Hematopoietic multipotent progenitor cell treated with erythropoietin and hydrocortisone succinate and interleukin-3 and kit ligand, for 17 days (in vitro differentiated cells): ENCODE measurements at regions not wholly inside any gene's neighbourhood (a gene's known extent, or its start where the extent isn't known, plus 50 kb on each side); places are given as distances from the start of the nearest gene placed in this dataset.

Experiments
- DNase-seq: peaks from one replicate; pipeline ENCODE4 v3.0.0-alpha.2; 2015; ENCODE audit warnings: low spot score

DNA sequence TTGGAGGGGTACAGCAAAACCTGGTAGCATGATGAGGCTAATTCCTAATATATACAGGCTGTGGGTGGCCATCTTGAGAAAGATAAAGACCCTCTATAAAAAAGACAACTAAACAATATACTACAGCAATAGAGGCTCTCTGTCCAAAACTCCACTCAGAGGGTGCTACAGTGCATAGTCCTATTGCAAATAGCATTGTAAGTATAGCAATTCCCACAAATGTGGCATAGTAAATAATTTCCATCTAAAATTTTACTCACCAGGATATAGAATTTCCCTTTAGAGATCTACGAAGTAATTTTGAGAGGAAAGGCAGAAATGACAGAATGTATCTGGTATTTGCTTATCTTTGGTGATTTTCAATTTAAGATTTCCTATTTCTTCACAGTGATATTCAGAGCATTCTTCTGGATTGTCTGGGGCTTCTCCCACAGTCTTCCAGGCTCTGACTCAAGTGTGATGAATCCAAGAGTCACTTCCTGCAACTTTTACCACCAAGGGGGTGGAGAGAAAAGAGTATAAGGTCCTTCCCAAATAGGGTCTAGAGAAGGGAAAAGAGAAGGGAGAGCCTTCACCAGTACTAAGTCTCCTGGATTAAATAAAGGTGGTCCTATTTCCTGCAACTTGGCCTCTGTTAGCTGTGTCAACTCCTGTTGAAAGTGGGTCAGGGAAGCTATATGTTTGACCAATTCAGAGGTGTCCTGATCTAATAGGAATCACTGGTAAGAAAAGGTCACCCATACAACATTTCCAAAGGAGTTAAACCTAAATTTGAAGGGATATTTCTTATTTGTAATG lies 1054.7 kb upstream of the CNTN5 start:
- no peak for DNase-seq

DNA sequence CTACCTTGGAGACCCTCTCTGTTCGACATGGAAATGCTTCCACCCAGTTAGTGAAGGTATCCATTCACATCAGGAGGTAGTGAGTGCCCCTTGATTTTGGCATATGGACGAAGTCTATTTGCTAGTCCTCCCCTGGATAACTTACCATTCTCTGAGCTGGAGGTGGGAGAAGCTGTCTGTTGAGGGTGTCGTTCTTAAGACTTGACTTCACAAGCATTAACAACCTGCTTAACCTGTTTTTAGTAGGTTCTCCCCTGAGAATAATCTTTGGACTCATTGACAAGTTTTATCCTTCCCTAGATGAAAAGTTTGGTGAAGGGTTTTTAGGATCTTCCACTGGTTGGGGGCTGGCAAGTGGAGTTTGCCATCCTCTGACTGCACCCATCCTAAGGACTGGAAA lies 1053.8 kb upstream of the CNTN5 start:
- DNase-seq, result no peak

DNA sequence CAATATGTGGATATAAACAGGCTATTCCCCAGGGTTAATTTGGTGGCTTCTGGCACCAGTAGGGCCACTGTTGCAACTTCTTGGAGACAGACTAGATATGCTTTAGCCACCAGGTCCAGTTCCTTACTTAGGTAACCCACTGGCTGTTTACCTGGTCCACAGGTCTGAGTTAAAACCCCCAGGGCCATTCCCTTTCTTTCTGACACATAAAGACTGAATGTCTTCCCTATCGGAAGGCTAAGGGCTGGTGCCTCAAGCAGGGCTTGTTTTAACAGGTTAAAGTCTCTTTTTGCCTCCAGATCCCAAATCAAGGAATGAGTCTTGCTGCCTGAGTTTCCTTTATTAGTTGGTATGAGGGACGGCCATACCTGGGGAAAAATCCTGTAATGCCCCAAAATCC lies 1052.7 kb upstream of the CNTN5 start:
- no peak for DNase-seq

DNA sequence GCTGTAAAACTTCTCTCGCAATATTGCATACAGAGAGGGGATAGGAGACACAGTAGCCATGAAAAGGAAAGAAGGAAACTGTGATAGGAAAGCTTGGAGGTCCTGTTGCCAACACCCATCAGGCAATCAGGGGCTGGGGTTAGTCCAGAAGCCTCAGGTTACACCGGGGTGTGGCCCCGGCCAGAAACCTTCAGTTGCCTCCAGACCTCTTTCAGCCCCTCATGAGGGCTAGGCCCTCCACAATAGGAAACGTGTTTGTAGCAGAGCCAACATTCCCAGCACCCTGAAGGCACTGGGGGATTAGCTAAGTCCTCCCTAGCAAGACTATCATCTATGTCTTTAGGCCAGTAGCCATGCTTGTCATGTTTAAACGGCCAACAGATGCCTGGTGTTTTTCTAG lies 1048.0 kb upstream of the CNTN5 start:
- DNase-seq, result no peak

DNA sequence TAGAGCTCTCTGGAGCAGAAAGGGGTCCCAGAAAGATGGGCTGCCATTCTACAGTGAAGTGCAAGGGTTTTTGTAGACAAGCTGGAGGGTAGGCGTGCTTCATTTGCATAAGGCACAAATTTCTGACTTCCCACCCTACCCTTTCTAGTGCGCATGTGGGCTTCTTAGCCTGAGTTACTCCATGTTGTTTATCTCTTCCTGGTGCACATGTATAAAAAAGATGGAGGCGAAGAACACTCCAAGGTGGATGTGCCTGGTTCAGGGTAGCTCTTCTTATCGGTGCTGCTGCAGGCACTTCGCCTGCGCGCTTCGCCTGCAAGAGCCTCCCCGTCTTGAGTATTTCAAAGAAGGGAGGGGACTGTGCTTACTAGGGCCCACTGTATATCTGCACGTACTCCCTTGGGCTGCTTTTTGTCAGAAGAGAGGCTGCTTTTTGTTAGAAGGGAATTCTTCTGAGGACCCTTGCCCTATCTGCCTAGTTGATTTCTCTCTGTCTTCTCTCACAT lies 1047.3 kb upstream of the CNTN5 start:
- no peak for DNase-seq

DNA sequence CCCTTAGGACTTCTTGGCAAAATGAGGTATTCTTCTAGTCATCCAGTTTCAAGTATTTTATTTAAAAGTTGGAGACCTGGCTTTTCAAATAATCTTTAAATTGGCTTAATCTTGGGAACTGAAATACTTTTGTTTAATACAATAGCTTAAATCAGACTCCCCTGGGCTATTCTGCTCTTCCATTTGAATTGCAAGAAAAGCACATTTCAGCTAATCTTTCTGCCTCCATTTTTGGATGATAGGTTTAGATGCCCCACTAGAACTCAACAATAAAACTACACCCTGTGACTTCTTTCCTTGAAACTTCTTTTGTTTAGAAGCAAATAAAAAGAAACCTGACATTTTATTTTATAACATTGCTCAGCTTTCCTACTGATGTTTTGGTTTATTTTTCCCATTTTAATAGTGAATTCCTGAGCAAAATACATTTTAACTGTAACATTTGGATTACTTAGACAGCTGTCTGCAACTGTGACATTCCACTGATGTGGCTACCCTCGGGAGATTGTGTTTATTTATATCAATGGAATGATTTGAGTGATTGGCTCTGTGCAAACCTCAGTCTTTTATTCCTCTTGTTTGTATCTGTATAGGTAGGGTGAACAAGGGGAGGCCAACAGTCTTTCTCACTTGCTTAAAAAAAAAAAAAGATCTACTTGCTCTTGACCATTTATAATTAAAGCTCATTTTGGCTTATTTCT lies 1045.8 kb upstream of the CNTN5 start:
- DNase-seq, result no peak

DNA sequence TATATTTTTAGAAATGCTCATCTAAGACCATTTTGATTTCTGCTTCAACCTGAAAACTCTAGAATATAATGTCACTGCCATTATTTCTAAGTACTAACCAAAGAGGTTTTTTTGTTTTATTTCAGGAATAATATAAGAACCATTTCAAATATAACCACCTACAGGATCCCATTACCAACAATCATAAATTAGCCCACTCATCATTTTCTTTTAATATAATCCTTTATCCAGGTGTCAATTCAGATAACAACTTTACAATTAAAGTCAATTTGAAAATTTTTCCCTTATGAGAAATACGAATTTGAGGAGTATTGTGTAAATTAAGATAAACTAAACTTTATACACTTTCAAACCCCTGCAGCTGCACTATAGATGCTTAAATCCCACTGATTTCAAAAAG lies 1043.0 kb upstream of the CNTN5 start:
- no peak for DNase-seq

DNA sequence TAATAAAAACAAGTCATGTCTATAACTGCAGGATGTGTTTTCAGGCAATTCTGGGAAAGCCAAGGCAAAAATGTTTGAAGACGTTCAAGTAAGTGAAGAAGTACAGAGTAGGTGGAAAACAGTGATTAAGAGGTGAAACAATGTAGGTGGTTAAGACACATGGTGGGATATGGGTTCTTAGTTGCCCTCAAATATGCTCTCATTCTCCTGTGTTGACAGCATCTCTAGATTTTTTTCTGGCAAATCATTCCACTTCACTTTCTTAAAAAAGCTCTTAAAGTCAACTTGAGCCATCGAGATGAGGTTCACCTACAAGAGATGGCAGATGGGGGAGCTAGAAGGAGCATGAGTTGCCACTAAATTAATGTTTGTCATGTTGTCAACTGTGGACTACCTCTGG lies 1041.0 kb upstream of the CNTN5 start:
- no peak for DNase-seq

DNA sequence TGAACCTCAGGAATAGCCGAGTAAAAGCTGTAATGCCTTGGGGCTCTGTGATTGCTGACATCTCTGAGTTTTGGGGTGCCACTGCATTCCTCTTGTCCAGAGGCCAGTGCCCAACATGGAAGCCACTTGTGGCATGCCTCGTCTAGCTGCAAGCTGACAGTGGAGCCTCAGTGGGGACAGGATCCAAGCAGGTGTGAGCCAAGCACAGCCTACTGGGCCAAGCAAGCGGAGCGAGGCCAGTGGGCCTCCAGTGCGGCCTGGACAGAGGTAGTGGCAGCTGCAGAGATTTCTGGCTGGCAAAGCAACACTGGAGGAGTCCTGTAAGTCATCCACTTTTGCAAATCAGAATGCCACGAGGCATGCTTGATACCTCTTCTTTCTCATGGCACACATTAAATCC lies 1038.2 kb upstream of the CNTN5 start:
- no peak for DNase-seq

DNA sequence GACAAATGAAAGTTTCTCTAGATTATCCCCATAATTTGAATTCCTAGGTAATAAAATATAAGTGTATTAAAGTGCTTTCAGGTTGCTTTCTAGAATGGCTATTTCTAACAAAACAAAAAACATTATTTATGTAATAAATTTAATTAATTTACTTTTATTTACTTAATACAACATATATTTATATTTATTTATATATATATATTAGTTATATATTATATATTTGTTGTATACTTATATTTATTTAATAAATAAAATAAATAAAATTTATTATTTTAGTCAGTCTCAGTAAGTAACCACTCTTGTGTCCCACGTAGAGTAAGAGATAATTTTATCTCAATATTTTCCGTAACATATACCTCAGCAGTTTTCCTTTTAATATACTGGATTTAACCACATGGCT lies 1031.6 kb upstream of the CNTN5 start:
- DNase-seq, result no peak

DNA sequence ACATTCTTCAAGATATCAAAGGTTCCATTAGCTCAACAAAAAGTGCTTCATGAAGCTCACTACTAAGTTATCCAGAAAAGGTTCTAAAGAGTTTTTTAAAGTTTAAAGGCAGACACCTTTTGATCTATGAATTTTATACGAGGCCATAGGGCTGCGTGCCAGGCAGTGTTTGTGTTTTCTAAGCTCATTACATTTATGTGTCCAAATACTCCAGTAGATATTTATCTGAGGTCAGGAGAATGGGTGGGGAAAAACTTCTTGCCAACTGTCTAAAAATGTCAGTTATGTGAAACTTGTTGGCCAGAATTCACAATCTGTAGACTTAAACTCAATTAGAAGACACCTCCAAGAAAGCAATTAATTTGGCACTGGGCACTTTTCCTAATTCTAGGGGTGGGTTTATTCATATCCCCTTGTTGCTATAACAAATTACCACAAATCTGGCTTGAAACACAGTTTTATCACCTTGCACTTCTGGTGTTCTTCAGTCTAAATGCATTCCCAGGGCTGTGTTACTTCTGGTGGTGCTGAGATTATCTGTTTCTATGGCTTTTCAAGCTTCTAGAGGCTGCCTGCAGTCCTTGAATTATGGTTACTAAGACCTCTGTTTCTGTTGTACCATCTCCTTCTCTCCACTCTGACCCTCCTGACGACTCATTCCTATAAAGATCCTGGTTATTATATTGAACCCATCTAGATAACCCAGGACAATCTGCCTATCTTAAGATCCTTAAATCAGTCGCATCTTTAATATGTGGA lies 1030.4 kb upstream of the CNTN5 start:
- no peak for DNase-seq

DNA sequence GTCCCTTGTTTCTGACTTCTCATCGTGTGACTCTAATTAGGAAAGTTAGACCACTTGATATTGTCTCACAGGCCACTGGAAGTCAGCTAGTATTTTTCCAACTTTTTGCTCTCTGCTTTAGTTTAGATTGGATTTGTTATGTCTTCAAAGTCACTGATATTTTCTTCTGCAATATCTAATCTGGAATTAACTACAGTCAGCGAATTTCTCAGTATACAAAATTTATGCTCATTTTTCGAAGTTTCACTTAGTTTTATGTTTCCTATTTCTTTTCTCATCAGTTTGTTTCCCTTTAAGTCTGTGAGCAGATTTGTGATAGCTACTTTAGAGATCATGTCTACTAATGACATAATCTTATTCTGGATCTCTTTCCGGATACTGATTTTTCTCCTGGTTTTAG lies 1027.2 kb upstream of the CNTN5 start:
- DNase-seq, result no peak

DNA sequence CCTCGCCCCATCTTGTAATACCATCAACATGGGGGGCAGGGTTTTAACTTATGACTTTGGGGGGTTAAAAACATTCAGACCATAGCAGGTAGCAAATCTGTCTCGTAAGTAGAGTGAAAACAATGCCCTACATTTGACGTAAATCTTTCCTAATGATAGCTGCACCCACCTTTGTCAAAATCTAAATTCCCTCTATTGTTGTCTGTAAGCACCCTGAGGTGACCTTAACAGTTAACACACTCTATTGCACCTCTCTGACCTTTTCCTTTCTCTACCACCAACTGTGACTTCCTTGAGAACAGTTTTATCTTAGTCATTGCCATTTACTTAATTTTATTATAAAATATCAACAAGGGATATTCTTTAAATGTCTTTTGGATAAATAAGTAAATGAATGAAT lies 1024.9 kb upstream of the CNTN5 start:
- DNase-seq, result no peak

DNA sequence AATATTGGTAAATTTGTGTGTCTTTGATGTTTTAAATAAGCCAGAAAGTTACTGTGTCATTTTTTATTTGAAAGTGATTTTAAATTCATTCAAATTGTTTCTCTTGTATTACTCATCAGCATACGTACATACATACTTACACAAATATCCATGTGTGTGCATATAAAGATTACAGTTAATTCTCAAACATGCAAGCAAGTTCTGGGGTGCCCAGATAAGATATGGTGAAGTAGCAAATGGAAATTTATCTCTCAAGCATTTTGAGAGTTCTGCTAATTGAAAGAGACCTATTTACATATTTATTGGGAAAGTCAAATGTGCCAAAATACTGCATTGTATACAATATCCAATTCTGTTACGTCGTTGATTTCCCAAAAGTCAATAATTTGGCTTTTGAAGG lies 1024.0 kb upstream of the CNTN5 start:
- peak; percentile 9 for DNase-seq

DNA sequence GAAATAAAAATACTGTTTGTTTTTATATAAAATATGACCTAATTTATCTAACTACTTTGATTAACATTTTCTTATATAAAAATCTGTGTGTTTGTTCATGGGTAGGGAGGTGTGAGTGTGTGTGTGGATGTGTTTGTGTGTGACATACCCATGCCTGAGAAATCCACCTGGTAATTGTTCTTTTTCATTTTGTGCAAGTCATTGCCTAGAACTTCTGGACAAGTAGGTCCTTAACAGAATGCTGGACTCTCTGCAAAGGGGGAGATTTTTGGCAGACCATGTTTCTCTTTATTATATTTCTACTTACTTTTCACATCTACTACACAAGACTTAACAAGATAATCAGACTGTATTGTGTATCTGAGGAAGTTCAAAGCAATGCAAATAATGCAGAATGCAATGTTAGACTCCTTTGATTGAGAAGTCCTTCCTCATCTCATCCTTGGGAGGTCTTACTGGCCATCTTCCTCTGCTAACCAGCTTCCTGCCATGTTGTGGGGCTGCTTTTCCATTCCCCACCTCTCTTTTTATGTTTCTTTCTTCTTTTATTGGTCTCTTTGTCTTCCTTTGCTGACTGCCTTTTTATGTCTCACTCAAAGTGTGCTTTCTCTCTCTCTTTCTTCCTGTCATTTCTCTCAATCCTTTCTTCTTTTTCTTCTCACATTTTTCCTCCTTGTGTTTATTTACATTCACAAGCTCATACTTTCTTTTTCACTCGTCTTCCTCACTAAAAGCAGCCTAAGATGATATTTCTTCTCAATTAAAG lies 1017.0 kb upstream of the CNTN5 start:
- no peak for DNase-seq

DNA sequence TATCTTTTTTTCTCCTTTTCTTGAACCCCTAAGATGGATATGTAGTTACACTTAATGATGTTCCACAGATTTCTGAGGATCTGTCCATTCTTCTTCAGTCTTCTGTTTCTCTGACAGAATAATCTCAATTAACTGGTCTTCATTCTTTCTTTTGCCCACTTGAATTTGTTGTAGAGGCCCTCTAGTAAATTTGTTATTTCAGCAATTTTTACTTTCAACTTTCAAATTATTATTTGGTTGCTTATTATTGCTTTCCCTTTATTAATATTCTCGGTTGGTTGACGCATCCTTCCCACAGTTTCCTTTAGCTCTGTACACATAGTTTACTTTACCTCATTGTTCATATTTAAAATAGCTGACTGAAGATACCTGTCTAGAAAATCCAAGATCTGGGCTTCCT lies 1013.7 kb upstream of the CNTN5 start:
- no peak for DNase-seq

DNA sequence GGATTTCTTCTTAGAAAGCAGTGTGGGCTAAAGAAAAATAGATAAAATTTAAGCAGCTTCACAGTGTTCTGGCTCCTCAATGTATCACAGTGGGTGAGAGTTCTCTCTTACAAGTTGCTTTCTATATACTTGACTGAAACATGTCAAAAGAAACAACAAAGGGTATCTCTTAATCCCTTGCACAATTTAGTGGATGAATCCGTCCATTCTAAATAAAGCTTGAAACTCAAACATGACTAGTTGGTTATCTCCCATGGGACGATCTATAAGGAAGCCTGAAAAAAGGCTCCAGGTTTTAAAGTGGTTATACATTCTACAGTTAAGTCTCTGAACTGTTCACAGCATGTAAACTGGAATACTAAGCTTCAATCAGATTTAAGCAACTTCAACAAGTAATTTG lies 993.1 kb upstream of the CNTN5 start:
- no peak for DNase-seq

DNA sequence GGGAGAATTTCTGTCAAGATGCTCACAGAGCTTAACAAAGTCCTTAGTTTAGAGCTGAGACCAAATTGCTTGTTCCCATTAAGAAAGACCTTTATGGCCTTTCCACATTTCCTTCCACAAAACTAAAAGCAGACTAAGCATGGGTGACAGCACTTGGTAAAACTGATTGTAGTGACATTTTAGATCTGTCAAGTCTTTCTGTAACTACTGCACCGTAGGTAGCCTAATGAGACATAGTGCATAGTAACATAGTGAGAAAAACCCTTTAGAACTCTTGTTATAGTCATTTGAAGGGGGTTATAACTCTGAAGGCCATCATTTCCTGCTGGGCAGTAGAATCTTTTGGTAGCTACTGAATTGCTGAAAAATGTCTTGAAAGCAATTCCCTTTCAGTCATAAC lies 990.9 kb upstream of the CNTN5 start:
- no peak for DNase-seq

DNA sequence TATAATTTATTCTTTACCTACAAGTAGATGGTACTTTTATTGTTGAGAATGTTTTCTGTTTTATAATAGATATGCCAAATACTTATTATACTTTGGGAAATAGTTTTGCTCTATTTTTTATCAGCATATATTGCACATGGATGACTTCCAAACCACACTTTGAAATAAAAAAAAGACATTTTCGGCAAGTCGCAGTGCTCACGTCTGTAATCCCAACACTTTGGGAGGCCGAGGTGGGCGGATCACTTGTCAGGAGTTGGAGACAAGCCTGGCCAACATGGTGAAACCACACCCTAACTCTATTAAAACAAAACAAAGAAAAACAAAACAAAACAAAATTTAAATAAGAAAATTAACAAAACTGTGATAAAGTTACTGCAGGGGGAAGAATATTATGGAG lies 983.9 kb upstream of the CNTN5 start:
- DNase-seq, result no peak

DNA sequence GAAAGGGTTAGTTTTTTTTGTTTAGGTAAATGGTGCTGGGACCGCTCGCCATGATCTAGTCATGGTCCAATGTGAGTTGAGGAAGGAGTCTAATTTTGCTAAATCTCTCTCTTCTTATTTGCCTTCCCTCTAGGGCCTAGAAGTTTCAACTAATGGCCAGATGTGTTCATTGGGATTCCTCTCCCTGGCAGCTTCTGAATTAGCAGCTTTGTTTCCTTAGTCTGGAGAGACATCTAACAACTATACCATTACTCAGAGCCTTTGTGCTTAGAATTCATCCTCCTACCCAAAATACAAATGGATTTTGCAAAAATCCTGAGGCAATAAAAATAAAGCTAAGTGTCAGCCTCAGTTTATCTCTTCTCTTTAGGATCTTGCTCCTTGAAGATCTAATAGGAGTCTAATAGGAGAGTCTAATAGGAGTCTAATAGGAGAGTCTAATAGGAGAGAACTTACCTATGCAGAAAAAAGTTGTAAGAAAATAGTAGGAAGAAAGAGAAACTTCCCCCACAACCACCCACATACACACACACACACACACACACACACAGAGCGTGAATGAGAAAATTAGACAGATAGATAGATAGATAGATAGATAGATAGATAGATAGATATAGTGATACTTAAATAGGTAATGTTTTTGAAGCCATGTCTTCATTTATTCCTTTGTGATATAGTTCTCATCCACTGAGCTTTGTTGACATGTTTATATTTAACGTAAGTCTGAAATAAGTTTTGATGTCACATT lies 980.5 kb upstream of the CNTN5 start:
- DNase-seq, result no peak

DNA sequence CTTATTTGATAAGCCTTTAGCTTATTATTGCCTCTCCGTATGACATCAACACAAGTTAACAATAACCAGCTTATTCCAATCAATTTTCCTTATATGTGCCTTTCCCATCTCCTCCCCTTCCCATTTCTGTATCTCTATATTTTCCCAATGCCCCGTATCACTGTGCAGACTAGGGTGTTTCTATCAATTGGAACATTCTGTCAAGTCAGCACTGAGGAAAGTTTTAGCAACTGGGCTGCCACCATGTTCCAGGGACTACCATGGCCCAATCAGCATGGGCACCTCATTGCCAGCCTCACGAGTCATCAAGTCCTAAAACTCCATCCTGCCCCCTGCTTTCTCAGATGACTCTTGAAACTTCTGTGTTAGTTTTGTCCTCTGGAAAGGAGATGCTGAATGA lies 973.1 kb upstream of the CNTN5 start:
- DNase-seq, result no peak

DNA sequence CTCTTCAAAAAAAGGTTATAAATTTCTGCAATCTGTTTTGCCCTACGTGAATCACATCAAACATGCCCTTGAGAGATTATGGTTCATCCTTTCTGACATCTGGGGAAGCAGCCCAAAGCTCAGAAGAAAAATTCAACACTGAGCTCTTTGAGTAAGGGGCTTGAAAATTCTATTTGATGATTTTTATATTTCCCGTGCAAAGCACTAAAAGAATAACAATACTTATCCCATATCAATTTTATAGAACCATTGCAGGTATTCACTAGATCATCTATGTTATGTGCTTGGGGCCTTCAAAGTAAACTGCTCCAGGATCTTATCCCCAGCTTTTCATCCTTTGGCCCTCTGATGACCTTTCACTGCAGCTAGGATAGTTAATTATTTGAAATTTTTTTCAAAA lies 966.9 kb upstream of the CNTN5 start:
- no peak for DNase-seq
